Pulmonary artery endothelial cell (primary cell): ENCODE measurements at regions not wholly inside any gene's neighbourhood (a gene's known extent, or its start where the extent isn't known, plus 50 kb on each side); places are given as distances from the start of the nearest gene placed in this dataset.

Experiments
- DNase-seq: peaks from one replicate; pipeline ENCODE4 v3.0.0-alpha.2; 2011; ENCODE audit warnings: low read depth, low spot score

GRCh38 chr7:68421712-68422111, 1176.6 kb upstream of the AUTS2 start:
- DNase-seq, result no peak

- DNase-seq, result no peak
Observed at GRCh38 chr7:68422281-68422680, 1176.0 kb upstream of the AUTS2 start.

GRCh38 chr7:68423356-68423755, 1174.9 kb upstream of the AUTS2 start:
- DNase-seq, result no peak

- no peak for DNase-seq
Observed at GRCh38 chr7:68424658-68425297, 1173.5 kb upstream of the AUTS2 start.

- no peak for DNase-seq
Observed at GRCh38 chr7:68425377-68425776, 1172.9 kb upstream of the AUTS2 start.

GRCh38 chr7:68429411-68430117, 1168.7 kb upstream of the AUTS2 start:
- DNase-seq, result no peak

GRCh38 chr7:68432585-68432984, 1165.7 kb upstream of the AUTS2 start:
- DNase-seq, result no peak

GRCh38 chr7:68433462-68434070, 1164.7 kb upstream of the AUTS2 start:
- no peak for DNase-seq

- no peak for DNase-seq
Observed at GRCh38 chr7:68434857-68435256, 1163.4 kb upstream of the AUTS2 start.

- no peak for DNase-seq
Observed at GRCh38 chr7:68438016-68438415, 1160.3 kb upstream of the AUTS2 start.

GRCh38 chr7:68438811-68439210, 1159.5 kb upstream of the AUTS2 start:
- no peak for DNase-seq

GRCh38 chr7:68439897-68440296, 1158.4 kb upstream of the AUTS2 start:
- DNase-seq, result no peak

- DNase-seq, result no peak
Observed at GRCh38 chr7:68440866-68441265, 1157.4 kb upstream of the AUTS2 start.

GRCh38 chr7:68441645-68442044, 1156.6 kb upstream of the AUTS2 start:
- no peak for DNase-seq

- DNase-seq, result no peak
Observed at GRCh38 chr7:68442931-68443631, 1155.2 kb upstream of the AUTS2 start.

- no peak for DNase-seq
Observed at GRCh38 chr7:68444042-68444441, 1154.2 kb upstream of the AUTS2 start.

- DNase-seq, result no peak
Observed at GRCh38 chr7:68444956-68445355, 1153.3 kb upstream of the AUTS2 start.

- no peak for DNase-seq
Observed at GRCh38 chr7:68446183-68446582, 1152.1 kb upstream of the AUTS2 start.

GRCh38 chr7:68449099-68449498, 1149.2 kb upstream of the AUTS2 start:
- DNase-seq, result no peak

GRCh38 chr7:68449816-68450215, 1148.5 kb upstream of the AUTS2 start:
- DNase-seq, result no peak

- no peak for DNase-seq
Observed at GRCh38 chr7:68454931-68455330, 1143.3 kb upstream of the AUTS2 start.

GRCh38 chr7:68456469-68456868, 1141.8 kb upstream of the AUTS2 start:
- DNase-seq, result no peak
